GM21367 (cell line): ENCODE measurements at regions not wholly inside any gene's neighbourhood (a gene's known extent, or its start where the extent isn't known, plus 50 kb on each side); places are given as distances from the start of the nearest gene placed in this dataset.

Source experiments
- ATAC-seq: cut with Tn5 transposase; IDR thresholded peaks from one replicate; pipeline ENCODE4 v1.9.1; 2021; ENCODE audit not compliant: unreplicated experiment

- no peak for ATAC-seq
These were observed 154.8 kb upstream of the ETV3 start for GRCh38 chr1:157292809-157293564.

DNA sequence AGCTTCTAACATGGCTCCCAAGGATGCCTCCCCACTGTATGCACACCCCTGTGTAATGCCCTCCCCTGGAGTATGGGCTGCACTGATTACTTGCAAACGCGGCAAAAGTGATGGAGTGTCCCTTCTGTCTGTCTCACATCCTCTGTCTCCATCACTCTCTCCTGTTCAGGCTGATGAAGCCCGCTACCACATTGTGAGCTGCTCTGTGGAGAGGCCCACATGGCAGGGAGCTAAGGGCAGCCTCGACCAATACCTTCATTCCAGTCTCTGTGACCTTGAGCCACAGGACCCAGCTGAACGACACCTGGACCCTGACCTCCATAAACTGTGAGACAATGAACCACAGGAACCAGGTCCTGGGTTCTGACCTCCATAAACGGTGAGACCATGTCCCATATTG, 154.1 kb upstream of the ETV3 start:
- ATAC-seq, result no peak

DNA sequence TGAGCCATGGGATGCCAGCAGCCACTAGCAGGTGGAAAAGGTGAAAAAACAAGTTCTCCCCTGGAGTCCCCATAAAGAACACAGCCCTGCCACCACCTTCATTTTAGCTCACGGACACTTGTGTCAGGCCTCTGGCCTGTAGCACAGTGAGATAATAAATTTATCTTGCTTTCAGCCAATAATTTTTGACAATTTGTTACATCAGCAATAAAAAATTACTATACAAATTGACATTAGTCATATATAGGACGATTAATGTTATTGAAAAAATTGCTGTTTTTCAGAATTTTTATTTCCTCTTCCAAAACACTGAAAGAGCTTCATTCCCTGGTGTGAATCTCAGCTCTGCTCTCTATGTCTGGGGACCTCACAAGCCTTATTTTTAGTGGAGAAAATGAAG, 152.9 kb upstream of the ETV3 start:
- ATAC-seq, result no peak

GRCh38 chr1:157289424-157290105, 151.4 kb upstream of the ETV3 start:
- no peak for ATAC-seq

DNA sequence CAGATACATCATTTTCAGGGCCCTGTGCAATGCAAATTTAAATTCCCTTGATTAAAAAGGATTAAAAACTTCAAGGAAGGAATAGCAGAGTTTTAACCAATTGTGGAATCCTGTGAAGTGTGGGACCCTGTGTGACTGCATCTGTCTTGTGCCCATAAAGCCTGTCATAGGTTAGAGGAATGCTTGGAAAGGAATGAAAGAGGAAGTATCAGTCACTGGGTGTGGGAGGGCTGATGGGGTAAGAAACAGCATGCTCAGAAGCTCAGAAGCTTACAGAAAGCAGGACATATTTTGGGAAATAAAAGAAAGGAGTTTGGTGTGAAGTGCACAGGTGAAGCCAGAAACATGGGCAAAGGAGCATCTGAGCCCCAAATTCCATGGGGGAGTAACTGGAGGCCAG, 150.8 kb upstream of the ETV3 start:
- ATAC-seq, result no peak

DNA sequence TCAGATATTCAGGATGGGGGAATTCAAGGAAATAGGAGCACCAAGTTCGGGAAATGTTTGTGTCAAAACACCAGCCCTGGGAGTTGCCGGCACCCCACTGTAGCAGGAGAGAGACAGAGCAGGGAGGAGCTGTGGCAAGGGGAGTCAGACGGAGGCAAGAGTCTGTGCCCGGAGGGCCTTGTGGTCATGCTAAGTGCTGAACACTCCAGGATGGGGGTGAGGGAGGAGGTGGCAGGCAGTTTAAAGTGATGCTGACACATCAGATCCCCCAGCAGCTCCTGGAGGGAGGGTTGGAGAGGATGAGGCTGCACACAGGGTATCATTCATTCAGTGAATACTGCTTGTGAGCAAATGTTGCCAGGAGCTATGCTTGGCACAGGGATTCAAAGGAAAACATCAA, 150.3 kb upstream of the ETV3 start:
- ATAC-seq, result no peak

DNA sequence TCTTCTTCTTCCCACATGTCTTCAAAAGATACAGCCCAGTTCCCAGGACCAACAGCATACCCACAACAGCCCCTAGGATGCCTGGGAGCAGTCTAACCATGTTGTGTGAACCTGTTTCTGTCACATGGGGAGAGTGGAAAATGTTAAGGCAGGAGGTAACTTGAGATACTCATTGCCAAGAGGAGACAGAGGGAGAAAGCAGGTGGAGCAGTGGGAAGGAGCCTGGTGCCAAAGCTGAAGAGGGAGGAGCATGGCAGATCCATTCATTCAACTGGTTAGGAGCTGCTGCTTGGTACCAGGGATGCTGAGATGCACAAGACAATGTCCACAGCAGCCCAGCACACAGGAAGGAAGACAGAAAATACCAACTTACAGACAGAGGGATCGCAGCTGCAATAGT, 149.8 kb upstream of the ETV3 start:
- ATAC-seq, result no peak

GRCh38 chr1:157287462-157287861, 149.3 kb upstream of the ETV3 start:
- ATAC-seq, result no peak

DNA sequence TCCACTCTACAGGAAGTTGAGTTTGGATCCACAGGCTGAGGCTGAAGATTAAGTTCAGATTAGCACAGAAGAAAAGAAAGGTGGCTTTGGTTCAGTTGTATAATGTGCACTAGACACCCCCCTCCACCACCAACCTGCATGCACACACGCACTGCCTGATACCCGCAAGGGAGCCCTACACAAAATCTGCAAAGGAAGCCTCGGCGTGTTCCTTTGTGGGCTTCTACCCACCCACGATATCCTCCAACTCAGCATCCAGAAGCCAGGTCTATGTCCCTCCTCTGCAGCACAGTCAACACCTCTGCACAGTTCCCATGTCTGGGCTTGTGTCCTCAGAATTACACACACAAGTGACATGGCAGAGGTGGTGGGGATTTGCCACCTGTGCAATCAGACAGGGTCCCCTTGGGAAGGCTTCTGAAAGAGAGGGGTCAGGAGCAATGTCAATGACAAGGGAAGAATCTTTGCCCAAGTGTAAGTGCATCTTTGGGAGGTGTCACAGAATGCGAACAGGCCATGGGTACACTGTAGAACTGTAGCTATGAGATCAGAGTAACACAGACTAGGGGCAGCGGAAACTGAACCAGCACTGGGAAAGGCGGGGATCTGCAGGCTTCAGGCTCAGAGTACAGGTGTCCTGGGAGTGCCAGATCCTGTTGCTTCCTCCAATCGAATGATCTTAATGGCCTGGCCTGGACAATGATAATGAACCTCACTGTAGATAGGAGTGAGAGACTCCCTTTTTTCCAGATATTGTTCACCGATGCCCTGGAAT, 148.6 kb upstream of the ETV3 start:
- ATAC-seq, result no peak

DNA sequence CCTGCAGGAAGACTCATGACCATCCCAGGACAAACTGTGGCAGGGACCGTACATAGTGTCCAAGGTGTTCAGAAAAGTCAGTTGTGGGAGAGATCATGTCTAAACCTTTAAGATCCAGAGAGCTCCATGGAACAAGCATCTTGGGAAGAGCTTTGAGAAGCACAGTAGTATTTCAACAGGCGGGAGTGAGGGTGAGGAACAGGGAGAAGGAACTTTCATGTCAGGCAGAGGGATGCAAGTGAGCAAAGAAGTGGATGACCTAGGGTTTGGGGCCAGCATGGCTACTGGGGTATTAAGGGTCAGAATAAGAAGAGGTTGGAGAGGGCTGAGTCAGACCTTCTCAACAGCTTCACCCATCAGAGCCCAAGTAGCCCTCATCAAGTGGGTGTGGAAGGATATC, 147.9 kb upstream of the ETV3 start:
- no peak for ATAC-seq

DNA sequence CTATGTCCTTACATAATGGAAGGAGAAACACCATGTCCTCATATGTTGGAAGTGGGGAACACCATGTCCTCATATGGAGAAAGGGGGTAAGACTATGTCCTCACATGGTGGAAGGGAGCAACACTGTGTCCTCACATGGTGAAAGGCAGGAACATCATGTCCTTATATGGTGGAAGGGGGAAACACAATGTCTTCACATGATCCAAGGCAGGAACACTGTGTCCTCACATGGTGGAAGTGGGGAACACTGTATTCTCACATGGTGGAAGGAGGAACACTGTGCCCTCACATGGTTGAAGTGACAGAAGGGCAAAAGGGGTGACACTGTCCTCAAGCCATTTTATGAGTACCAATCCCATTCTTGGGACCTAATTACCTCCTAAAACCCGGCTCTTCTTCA, 146.3 kb upstream of the ETV3 start:
- ATAC-seq, result no peak

DNA sequence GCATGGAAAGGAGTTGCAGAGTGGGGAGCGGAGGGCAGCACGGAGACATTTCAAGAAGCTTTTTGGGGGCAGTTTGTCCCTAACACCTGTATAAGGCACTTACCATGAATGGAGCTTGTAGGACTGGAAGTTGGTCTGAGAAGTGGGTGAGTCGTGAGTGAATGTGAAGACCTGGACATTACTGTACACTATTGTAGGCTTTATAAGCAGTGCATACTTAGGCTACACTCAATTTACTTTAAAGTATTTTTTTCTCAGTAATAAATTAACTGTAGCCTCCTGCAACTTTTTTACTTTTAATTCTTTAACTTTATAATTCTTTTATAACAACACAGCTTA, 141.6 kb upstream of the ETV3 start:
- no peak for ATAC-seq

- no peak for ATAC-seq
These were observed 141.1 kb upstream of the ETV3 start for GRCh38 chr1:157279138-157279801.

GRCh38 chr1:157278383-157279137, 140.4 kb upstream of the ETV3 start:
- no peak for ATAC-seq

- no peak for ATAC-seq
These were observed 139.7 kb upstream of the ETV3 start for GRCh38 chr1:157277913-157278312.

- ATAC-seq, result no peak
These were observed 139.1 kb upstream of the ETV3 start for GRCh38 chr1:157277281-157277680.

DNA sequence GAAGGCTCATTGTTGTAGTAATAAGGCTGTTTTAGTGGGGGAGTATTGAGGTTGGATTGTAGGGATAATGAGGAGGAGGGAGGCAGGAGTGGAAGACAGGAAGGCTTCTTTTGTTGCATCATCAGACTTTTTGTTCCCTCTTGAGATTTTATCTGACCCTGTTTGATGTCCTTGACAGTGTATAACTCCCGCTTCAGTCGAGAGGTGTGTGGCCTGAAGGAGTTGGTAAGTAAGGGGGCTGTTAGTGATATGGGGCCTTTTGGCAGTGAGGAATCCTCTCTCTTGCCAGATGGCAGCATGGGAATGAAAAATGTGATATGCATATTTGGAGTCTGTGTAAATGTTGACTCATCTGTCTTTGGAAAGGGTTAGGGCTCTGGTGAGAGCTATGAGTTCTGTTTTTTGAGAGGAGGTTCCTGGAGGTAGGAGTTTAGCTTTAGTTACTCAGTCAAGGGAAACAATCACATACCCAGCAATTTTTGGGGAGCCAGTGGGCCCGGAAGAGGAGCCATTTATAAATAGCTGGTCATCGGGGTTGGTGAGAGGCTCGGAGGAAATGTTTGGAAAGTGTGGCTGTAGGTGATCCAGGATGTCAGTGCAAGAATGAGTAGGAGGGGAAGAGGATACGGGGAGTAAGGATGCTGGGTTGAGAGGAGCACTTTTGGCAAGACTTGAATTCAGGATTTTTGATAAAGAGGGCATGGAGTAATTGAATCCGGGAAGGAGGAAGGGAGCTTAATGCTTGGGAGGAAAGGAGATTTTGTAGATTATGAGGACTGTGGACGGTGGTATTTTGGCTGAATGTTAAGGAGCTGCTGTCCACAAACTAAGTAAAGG, 136.7 kb upstream of the ETV3 start:
- ATAC-seq, result no peak

- no peak for ATAC-seq
These were observed 134.7 kb upstream of the ETV3 start for GRCh38 chr1:157272729-157273524.

DNA sequence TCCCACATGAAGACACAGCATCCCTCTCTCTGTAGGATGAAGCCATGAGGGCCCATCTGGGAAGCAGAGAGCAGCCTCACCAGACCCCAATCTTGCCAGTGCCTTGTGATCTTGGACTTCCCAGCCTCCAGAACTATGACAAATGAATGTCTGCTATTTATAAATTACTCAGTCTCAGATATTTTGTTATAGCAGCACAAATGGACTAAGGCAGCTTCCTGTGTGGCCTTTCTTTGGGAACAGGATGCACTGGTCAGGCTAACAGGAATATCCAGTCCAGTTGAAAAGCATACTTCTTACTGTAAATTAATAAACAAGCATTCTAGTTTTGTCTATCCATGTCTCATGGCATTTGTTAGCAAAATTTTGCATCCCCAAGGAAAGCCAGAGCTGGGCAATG, 134.1 kb upstream of the ETV3 start:
- ATAC-seq, result no peak
